ENCODE measurements at regions not wholly inside any gene's neighbourhood (a gene's known extent, or its start where the extent isn't known, plus 50 kb on each side); places are given as distances from the start of the nearest gene placed in this dataset.

DNA sequence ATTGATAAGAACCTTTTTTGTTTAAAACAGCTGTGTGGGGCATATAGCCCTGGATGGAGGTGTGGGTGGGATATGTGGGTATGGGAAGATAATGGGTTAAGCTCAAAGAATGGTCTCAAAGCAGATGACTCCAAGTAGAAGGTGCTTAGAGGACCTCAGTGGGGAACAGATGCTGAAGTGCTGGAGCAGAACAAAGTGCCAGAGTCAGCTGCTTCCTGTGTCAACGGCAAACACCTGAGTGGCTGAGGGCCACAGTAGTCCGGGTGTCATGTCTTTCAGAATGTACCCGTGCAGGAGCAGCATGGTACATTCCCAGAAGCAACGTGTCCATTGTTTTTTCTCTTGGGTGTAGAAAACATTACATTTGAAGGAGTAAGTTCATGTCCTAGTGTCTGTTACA, 210.6 kb downstream of the CCNG2 start:
- TF ChIP-seq, protein P1, sequence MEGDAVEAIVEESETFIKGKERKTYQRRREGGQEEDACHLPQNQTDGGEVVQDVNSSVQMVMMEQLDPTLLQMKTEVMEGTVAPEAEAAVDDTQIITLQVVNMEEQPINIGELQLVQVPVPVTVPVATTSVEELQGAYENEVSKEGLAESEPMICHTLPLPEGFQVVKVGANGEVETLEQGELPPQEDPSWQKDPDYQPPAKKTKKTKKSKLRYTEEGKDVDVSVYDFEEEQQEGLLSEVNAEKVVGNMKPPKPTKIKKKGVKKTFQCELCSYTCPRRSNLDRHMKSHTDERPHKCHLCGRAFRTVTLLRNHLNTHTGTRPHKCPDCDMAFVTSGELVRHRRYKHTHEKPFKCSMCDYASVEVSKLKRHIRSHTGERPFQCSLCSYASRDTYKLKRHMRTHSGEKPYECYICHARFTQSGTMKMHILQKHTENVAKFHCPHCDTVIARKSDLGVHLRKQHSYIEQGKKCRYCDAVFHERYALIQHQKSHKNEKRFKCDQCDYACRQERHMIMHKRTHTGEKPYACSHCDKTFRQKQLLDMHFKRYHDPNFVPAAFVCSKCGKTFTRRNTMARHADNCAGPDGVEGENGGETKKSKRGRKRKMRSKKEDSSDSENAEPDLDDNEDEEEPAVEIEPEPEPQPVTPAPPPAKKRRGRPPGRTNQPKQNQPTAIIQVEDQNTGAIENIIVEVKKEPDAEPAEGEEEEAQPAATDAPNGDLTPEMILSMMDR (IDR thresholded peaks at IDR 0.05; ENCODE audit: control extremely low read depth, extremely low read depth): no peak
- Histone ChIP-seq H3K9me3 (ENCODE audit: control insufficient read depth in 4 of 4, insufficient read depth in 3 of 4, low read length in 3 of 4) (peaks cover 0 to 5% (median 1%) of the 10 kb centered on the region in 4 donors), H3K4me1 (ENCODE audit: control insufficient read depth in 5 of 5, insufficient read depth in 5 of 5, low read length in 5 of 5) (no peaks in the 10 kb centered on the region), H3K36me3 (ENCODE audit: control insufficient read depth in 4 of 4, insufficient read depth in 4 of 4, low read length in 4 of 4) (no peaks in the 10 kb centered on the region), H3K27me3 (ENCODE audit: control insufficient read depth in 3 of 3, insufficient read depth in 3 of 3, low read length in 2 of 3) (no peaks in the 10 kb centered on the region), H3K27ac (ENCODE audit: low read depth in 1 of 2, low read length in 1 of 2) (no peak overlapping the region), H3K9ac (ENCODE audit: insufficient read depth in 1 of 2, low read length in 2 of 2) (no peak overlapping the region), H3K4me3 (no peak overlapping the region)
- ATAC-seq (ENCODE audit: insufficient read depth, low FRiP score): no peak
- 53 to 59% methylated on average over 4 of the region's 4 CpGs for WGBS, 2 donors
- no peak for DNase-seq

- H3K27me3 ChIP-seq (ENCODE audit: control insufficient read depth in 3 of 3, insufficient read depth in 3 of 3, low read length in 2 of 3): no peaks in the 10 kb centered on the region
- H3K36me3 ChIP-seq (ENCODE audit: control insufficient read depth in 4 of 4, insufficient read depth in 4 of 4, low read length in 4 of 4): no peaks in the 10 kb centered on the region
- WGBS, 2 donors: 81 to 85% methylated on average over 3 of the region's 3 CpGs
- DNase-seq (no peak), ATAC-seq (ENCODE audit: insufficient read depth, low FRiP score) (no peak)
- TF ChIP-seq, protein P1 (IDR thresholded peaks at IDR 0.05; ENCODE audit: control extremely low read depth, extremely low read depth): no peak
- H3K9ac ChIP-seq (ENCODE audit: insufficient read depth in 1 of 2, low read length in 2 of 2): no peak overlapping the region
- H3K27ac ChIP-seq (ENCODE audit: low read depth in 1 of 2, low read length in 1 of 2): no peak overlapping the region
- H3K9me3 ChIP-seq (ENCODE audit: control insufficient read depth in 4 of 4, insufficient read depth in 3 of 4, low read length in 3 of 4): peaks cover 0 to 5% (median 1%) of the 10 kb centered on the region in 4 donors
- no peaks in the 10 kb centered on the region for H3K4me1 ChIP-seq (ENCODE audit: control insufficient read depth in 5 of 5, insufficient read depth in 5 of 5, low read length in 5 of 5)
- no peak overlapping the region for H3K4me3 ChIP-seq
These were observed 215.4 kb downstream of the CCNG2 start for GRCh38 chr4:77372375-77372774.

- H3K4me1 ChIP-seq (ENCODE audit: control insufficient read depth in 5 of 5, insufficient read depth in 5 of 5, low read length in 5 of 5): no peaks in the 10 kb centered on the region
- WGBS, 2 donors: 84 to 86% methylated on average over 2 of the region's 2 CpGs
- TF ChIP-seq, protein P1 (IDR thresholded peaks at IDR 0.05; ENCODE audit: control extremely low read depth, extremely low read depth): no peak
- H3K9me3 ChIP-seq (ENCODE audit: control insufficient read depth in 4 of 4, insufficient read depth in 3 of 4, low read length in 3 of 4): no peaks in the 10 kb centered on the region
- no peak overlapping the region for H3K4me3 ChIP-seq
- H3K9ac ChIP-seq (ENCODE audit: insufficient read depth in 1 of 2, low read length in 2 of 2): no peak overlapping the region
- H3K27me3 ChIP-seq (ENCODE audit: control insufficient read depth in 3 of 3, insufficient read depth in 3 of 3, low read length in 2 of 3): no peaks in the 10 kb centered on the region
- no peaks in the 10 kb centered on the region for H3K36me3 ChIP-seq (ENCODE audit: control insufficient read depth in 4 of 4, insufficient read depth in 4 of 4, low read length in 4 of 4)
- DNase-seq: no peak
- no peak overlapping the region for H3K27ac ChIP-seq (ENCODE audit: low read depth in 1 of 2, low read length in 1 of 2)
- no peak for ATAC-seq (ENCODE audit: insufficient read depth, low FRiP score)
These were observed 219.0 kb downstream of the CCNG2 start for GRCh38 chr4:77375866-77376607.
